ENCODE measurements at regions not wholly inside any gene's neighbourhood (a gene's known extent, or its start where the extent isn't known, plus 50 kb on each side); places are given as distances from the start of the nearest gene placed in this dataset.
"Not testable (repeated sequence)": the region's sequence is repeated elsewhere in the genome, so short reads cannot be mapped to it uniquely, and the experiment has no call there.

- no peak for DNase-seq (ENCODE audit: low read depth)
These were observed 334.7 kb upstream of the CHRM2 start for GRCh38 chr7:136533732-136534131.

- DNase-seq (ENCODE audit: low read depth), result no peak
These were observed 337.6 kb upstream of the CHRM2 start for GRCh38 chr7:136530831-136531230.

DNA sequence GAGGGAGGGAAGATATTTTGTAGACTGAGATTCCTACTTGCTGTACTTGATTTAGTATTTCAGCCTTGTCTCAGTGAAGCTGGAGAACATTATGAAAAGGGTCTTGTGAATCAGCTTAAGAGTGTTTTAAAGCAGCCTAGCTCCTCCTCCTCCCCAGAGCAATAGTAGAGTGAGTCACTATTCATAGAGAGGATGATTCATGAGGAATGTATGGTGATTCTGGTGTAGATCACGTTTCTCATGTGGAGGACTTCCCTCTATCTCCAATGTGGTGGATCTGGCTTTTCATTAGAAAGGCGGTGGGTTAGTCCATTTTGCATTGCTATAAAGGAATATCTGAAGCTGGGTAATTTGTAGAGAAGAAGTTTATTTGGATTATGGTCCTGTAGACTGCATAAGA is 340.1 kb upstream of the CHRM2 start:
- DNase-seq (ENCODE audit: low read depth), result no peak

DNA sequence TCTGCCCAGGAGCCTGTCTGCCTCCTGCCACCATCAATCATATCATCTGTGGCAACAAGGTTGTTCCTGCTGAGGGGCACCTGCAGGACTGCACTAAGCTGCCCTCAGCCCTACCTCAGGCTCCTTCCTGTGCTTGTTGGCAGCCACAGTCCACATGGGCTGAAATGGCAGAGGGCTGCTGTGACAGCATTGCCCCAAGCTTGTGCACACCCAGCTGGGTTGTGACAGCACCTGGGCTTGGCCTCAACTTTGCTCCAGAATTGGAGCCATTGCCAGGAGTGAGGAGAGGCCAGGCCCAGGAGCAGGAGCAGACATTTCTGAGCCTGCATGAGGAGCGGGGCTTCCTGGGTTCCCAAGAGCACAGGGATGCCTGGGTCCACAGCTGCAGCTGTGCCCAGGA is 340.9 kb upstream of the CHRM2 start:
- no peak for DNase-seq (ENCODE audit: low read depth)

GRCh38 chr7:136526408-136527105 is 341.9 kb upstream of the CHRM2 start:
- no peak for DNase-seq (ENCODE audit: low read depth)

- no peak for DNase-seq (ENCODE audit: low read depth)
These were observed 344.9 kb upstream of the CHRM2 start for GRCh38 chr7:136523571-136523970.

- DNase-seq (ENCODE audit: low read depth), result no peak
These were observed 350.5 kb upstream of the CHRM2 start for GRCh38 chr7:136517971-136518370.

GRCh38 chr7:136514776-136515175 is 353.7 kb upstream of the CHRM2 start:
- DNase-seq (ENCODE audit: low read depth), result no peak

GRCh38 chr7:136513744-136514143 is 354.7 kb upstream of the CHRM2 start:
- DNase-seq (ENCODE audit: low read depth), result no peak

DNA sequence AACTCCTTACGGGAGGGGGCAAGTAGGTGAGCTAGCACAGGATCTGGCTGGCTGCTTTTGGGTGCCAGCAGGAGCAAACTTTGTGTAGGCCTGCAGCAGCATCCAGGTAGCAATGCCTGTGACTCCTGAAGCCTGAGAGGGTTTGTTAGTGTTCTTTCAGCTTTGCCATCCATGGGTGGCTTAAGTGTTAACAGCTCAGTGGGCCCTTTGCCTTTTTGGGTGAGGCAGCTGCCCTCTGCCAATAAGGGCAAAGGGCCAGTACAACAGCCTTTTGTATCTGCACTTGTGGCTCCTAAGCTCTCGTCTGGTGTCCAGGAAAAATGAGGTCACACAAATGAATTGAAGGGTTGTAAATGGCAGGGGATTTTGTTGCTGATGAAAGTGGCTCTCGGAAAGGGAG is 359.0 kb upstream of the CHRM2 start:
- no peak for DNase-seq (ENCODE audit: low read depth)

DNA sequence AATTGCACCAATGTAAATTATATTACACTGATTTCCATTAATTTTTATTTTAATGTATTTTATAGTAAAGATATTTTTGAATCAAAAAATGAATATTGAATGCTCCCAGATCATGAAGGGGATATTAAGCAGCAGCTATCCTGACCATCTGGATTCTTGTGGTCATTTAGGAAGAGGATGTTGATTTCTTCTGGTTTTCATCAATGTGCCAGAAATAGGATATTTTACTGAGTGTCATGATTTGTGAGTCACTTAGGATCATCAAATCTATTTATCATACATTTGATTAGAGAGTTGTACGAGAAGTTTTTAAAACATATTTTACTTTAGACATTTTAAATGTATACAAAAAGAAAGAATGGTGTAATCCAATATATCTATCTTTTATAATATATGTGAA is 366.3 kb upstream of the CHRM2 start:
- no peak for DNase-seq (ENCODE audit: low read depth)

DNA sequence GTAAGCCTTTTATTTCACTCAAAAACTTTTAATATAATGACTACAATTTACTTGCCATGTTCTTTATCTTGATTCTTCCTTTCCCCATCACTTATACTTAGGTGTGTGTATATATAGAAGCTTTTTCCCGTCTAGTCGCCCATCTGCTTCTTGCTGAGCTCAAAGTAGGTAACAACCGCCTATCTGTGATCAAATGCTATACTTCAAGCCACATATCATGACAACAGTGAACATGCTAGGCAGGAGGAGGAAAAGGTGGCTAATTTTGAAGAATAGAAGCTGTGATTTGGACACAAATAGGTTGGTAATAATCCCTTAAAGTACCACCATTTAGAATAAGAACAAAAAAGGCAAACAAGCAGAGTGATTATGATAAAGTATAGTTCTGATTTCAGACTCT is 367.3 kb upstream of the CHRM2 start:
- no peak for DNase-seq (ENCODE audit: low read depth)

- DNase-seq (ENCODE audit: low read depth), result no peak
These were observed 371.9 kb upstream of the CHRM2 start for GRCh38 chr7:136496551-136496950.

DNA sequence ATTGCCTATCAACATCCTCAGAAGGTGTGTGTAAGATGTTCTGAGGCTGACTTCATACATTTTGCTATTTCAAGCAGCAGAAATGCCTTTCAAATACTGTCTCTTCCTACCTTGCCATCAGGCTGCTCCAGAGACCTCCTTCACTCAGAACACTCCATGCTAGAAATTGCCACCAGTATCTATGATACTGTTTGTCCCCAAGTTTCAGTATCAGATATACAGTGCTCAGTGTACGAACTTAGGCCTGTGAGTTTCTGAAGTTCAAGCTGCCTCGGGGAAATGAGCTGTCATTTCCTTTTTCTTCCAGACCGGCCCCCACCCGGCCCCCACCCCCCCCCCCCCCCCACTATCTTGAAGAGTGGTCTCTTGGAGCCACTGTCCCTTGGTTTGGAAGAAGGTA is 373.4 kb upstream of the CHRM2 start:
- DNase-seq (ENCODE audit: low read depth), result no peak

DNA sequence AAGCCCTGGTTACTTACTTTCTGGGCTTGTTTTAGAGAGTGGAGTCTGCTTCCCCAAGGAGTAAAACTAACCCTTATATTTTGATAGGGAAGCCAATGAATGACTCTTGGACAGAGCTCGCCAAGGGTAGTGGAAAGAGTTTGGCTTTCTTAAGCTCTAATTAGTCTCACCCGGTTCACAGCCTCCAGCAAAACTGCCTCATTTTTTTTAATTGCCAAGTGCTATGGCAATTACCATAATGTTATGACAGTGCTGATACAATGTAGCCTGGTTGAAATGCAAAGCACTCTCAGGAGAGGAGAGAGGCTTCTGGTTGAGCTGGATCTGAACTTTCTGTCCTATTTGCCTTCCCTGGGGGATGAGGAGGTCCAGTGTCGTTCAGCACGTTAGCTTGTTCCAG is 376.1 kb upstream of the CHRM2 start:
- no peak for DNase-seq (ENCODE audit: low read depth)

GRCh38 chr7:136489808-136490207 is 378.6 kb upstream of the CHRM2 start:
- no peak for DNase-seq (ENCODE audit: low read depth)

GRCh38 chr7:136480901-136481300 is 387.6 kb upstream of the CHRM2 start:
- DNase-seq (ENCODE audit: low read depth), result no peak

DNA sequence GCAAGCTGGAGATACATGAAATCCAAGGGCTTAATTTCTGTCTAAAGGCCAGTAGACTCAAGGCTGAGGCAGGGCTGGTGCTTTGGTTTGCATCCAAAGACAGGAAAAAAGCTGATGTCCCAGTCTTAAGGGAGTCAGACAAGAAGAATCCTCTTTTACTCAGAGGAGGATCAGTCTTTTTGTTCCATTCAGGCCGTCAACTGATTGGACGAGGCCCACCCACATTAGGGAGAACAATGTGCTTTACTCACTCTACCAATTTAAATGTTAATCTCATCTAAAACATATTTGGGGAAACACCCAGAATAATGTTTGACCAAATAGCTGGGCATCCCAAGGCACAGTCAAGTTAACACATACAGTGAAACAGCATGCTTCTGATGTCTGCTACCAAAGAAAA is 388.5 kb upstream of the CHRM2 start:
- DNase-seq (ENCODE audit: low read depth), result no peak

GRCh38 chr7:136470179-136470578 is 398.3 kb upstream of the CHRM2 start:
- no peak for DNase-seq (ENCODE audit: low read depth)

DNA sequence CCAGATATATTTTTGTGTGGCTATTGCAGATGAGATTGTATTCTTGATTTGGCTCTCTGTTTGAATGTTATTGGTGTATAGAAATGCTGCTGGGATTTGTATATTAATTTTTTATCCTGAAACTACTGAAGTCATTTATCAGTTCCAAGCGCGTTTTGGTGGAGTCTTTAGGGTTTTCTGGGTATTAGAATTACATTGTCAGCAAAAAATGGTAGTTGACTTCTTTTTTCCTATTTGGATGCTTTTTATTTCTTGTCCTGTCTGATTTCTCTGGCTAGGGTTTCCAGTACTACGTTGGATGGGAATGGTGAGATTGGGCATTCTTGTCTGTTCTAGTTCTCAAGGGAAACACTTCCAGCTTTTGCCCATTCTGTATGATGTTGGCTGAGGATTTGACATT is 415.5 kb upstream of the CHRM2 start:
- no peak for DNase-seq (ENCODE audit: low read depth)

DNA sequence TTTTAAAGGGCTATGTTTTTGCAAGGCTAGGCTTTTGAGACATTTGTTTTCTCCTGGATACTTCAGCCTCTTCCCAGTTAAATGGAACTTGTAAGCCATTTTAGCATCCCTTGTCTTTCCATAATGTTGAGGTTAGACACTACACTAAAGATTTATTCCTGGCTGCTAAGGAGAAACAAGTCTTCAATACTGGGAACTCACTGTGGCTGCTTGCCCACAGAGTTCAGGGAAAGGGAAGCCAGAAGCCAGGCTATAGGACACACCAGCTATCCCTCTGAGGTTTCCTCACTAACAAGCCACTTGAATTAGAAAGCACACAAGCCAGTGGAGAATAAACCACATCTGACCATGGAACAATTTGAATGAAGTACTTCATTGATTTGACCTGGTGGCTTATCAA is 421.7 kb upstream of the CHRM2 start:
- no peak for DNase-seq (ENCODE audit: low read depth)

DNA sequence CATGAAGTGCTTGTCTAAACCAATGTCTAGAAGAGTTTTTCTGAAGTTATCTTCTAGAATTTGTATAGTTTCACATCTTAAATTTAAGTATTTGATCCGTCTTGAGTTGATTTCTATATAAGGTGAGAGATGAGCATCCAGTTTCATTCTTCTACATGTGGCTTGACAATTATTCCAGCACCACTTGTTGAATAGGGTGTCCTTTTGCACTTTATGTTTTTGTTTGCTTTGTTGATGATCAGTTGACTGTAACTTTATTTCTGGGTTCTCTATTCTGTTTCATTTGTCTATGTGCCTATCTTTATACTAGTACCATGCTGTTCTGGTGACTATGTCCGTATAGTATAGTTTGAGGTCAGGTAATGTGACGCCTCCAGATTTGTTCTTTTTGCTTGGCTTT is 426.6 kb upstream of the CHRM2 start:
- DNase-seq (ENCODE audit: low read depth), result no peak

DNA sequence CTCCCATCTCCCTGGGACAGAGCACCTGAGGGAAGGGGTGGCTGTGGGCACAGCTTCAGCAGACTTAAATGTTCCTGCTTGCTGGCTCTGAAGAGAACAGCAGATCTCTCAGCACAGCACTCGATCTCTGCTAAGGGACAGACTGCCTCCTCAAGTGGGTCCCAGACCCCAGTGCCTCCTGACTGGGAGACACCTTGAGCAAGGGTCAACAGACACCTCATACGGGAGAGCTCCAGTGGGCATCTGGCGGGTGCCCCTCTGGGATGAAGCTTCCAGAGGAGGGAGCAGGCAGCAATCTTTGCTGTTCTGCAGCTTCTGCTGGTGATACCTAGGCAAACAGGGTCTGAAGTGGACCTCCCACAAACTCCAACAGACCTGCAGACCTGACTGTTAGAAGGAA is 436.7 kb upstream of the CHRM2 start:
- DNase-seq (ENCODE audit: low read depth), result not testable (repeated sequence)

- DNase-seq (ENCODE audit: low read depth), result no peak
These were observed 444.4 kb upstream of the CHRM2 start for GRCh38 chr7:136424058-136424457.

GRCh38 chr7:136419740-136420139 is 442.6 kb upstream of the MTPN start:
- DNase-seq (ENCODE audit: low read depth), result not testable (repeated sequence)

Measured in activated T-cell treated with anti-CD3 and anti-CD28 coated beads for 24 hours (primary cell).